ENCODE measurements at regions not wholly inside any gene's neighbourhood (a gene's known extent, or its start where the extent isn't known, plus 50 kb on each side); places are given as distances from the start of the nearest gene placed in this dataset.
"Not testable (repeated sequence)": the region's sequence is repeated elsewhere in the genome, so short reads cannot be mapped to it uniquely, and the experiment has no call there.

GRCh38 chr6:168934660-168935627, 318.7 kb downstream of the THBS2 start:
- TF ChIP-seq CTCF (IDR thresholded peaks at IDR 0.05), result no peak
- Histone ChIP-seq H3K27ac (no peak overlapping the region), H3K9me3 (no peaks in the 10 kb centered on the region), H3K4me3 (no peak overlapping the region), H3K4me1 (no peaks in the 10 kb centered on the region), H3K36me3 (no peaks in the 10 kb centered on the region), H3K27me3 (no peaks in the 10 kb centered on the region)
- intact Hi-C loops (cut with DNase I), result no loop called here
- ATAC-seq (no peak), DNase-seq (no peak)

GRCh38 chr6:168932171-168932570, 321.5 kb downstream of the THBS2 start:
- H3K27ac ChIP-seq; intact Hi-C loops (cut with DNase I); H3K4me3 ChIP-seq; H3K9me3 ChIP-seq; H3K36me3 ChIP-seq; DNase-seq; H3K4me1 ChIP-seq; H3K27me3 ChIP-seq; ATAC-seq: not testable (repeated sequence)

- H3K36me3 ChIP-seq; DNase-seq; H3K9me3 ChIP-seq; H3K27me3 ChIP-seq; H3K27ac ChIP-seq; ATAC-seq; H3K4me3 ChIP-seq; intact Hi-C loops (cut with DNase I); H3K4me1 ChIP-seq: not testable (repeated sequence)
These were observed 322.6 kb downstream of the THBS2 start for GRCh38 chr6:168931072-168931471.

GRCh38 chr6:168929871-168930450, 323.7 kb downstream of the THBS2 start:
- H3K27me3 ChIP-seq, result no peaks in the 10 kb centered on the region
- no peak overlapping the region for H3K27ac ChIP-seq
- no peaks in the 10 kb centered on the region for H3K36me3 ChIP-seq
- no peak for ATAC-seq
- no peaks in the 10 kb centered on the region for H3K4me1 ChIP-seq
- TF ChIP-seq CTCF (IDR thresholded peaks at IDR 0.05), result no peak
- no peaks in the 10 kb centered on the region for H3K9me3 ChIP-seq
- DNase-seq, result no peak
- H3K4me3 ChIP-seq, result no peak overlapping the region
- intact Hi-C loops (cut with DNase I), result no loop called here

- Histone ChIP-seq H3K36me3 (no peaks in the 10 kb centered on the region), H3K27me3 (no peaks in the 10 kb centered on the region), H3K4me1 (no peaks in the 10 kb centered on the region), H3K9me3 (no peaks in the 10 kb centered on the region), H3K27ac (no peak overlapping the region), H3K4me3 (no peak overlapping the region)
- no peak for ATAC-seq
- no peak for TF ChIP-seq CTCF (IDR thresholded peaks at IDR 0.05)
- intact Hi-C loops (cut with DNase I), result no loop called here
- no peak for DNase-seq
These were observed 325.6 kb downstream of the THBS2 start for GRCh38 chr6:168928012-168928411.

- H3K9me3 ChIP-seq, result no peaks in the 10 kb centered on the region
- ATAC-seq, result no peak
- no peaks in the 10 kb centered on the region for H3K36me3 ChIP-seq
- H3K4me3 ChIP-seq, result no peak overlapping the region
- no peaks in the 10 kb centered on the region for H3K4me1 ChIP-seq
- no peak for DNase-seq
- no peak overlapping the region for H3K27ac ChIP-seq
- no peaks in the 10 kb centered on the region for H3K27me3 ChIP-seq
- no peak for TF ChIP-seq CTCF (IDR thresholded peaks at IDR 0.05)
- intact Hi-C loops (cut with DNase I), result no loop called here
These were observed 326.6 kb downstream of the THBS2 start for GRCh38 chr6:168927026-168927425.
